H1 (cell line): ENCODE measurements at regions not wholly inside any gene's neighbourhood (a gene's known extent, or its start where the extent isn't known, plus 50 kb on each side); places are given as distances from the start of the nearest gene placed in this dataset.

Source experiments
- CTCF ChIA-PET: fragments of 300-600 bp; sonication (Branson Sonifier 250); formaldehyde crosslinking; loops from one replicate; lab custom pipeline; 2021; ENCODE audit not compliant: partially characterized antibody; lab: Charles Lee
- POLR2A ChIA-PET: fragments of 300-600 bp; sonication (Branson Sonifier 250); formaldehyde crosslinking; loops from one replicate; lab custom pipeline; 2021; ENCODE audit warnings: inconsistent platforms; ENCODE audit not compliant: partially characterized antibody; lab: Charles Lee
- DNase-seq, 2 experiments: peaks; one replicate each; pipeline versions ENCODE4 v3.0.0 to v3.0.0-alpha.2; 2010 to 2022; ENCODE audit warnings: low spot score in 2 of 2, low read depth in 1 of 2, mixed read lengths in 1 of 2
- FAIRE-seq: peaks from 2 replicates; lab custom pipeline; 2011; peaks lifted over from hg19 to GRCh38; lab: Jason Lieb, UNC
- H2AFZ ChIP-seq: 2 replicates; pipeline ENCODE4 v1.8.1; 2012; ENCODE audit warnings: low read length, inconsistent platforms
- H2AK5ac ChIP-seq: 2 replicates; pipeline ENCODE4 v1.6.1; 2013; ENCODE audit warnings: low read depth, low read length
- H2BK120ac ChIP-seq: replicated peaks from 2 replicates; pipeline ENCODE3; 2013; ENCODE audit warnings: low read depth, low read length, inconsistent platforms
- H2BK12ac ChIP-seq: 2 replicates; pipeline ENCODE4 v1.6.1; 2013; ENCODE audit warnings: low read depth, low read length
- H2BK15ac ChIP-seq: 2 replicates; pipeline ENCODE4 v1.6.1; 2013; ENCODE audit warnings: low read length
- H2BK20ac ChIP-seq: 2 replicates; pipeline ENCODE4 v1.6.1; 2013; ENCODE audit warnings: low read length
- H2BK5ac ChIP-seq: 2 replicates; pipeline ENCODE4 v1.6.1; 2013; ENCODE audit warnings: low read depth, low read length
- H3K14ac ChIP-seq: 2 replicates; pipeline ENCODE4 v1.6.1; 2013; ENCODE audit warnings: inconsistent platforms; ENCODE audit not compliant: insufficient read length
- H3K18ac ChIP-seq: 2 replicates; pipeline ENCODE4 v1.6.1; 2013; ENCODE audit warnings: low read length; ENCODE audit errors: extremely low read depth
- H3K23ac ChIP-seq: 2 replicates; pipeline ENCODE4 v1.6.1; 2013; ENCODE audit warnings: inconsistent platforms; ENCODE audit not compliant: insufficient read length
- H3K23me2 ChIP-seq: 2 replicates; pipeline ENCODE4 v1.6.1; 2013; ENCODE audit warnings: low read depth, low read length
- H3K27ac ChIP-seq: 2 replicates; pipeline ENCODE4 v1.6.1; 2011; ENCODE audit warnings: low read depth, low read length, inconsistent platforms
- H3K27me3 ChIP-seq, 4 experiments: replicated peaks in 1 of 4; 1 replicate in 1 of 4; 2 replicates in 3 of 4; pipeline versions ENCODE4 v1.6.1 to v1.8.1; 2011 to 2013; ENCODE audit warnings: low read length in 3 of 4, mild to moderate bottlenecking in 3 of 4, inconsistent platforms in 2 of 4, mixed read lengths in 2 of 4, moderate library complexity in 1 of 4; ENCODE audit not compliant: control insufficient read depth in 3 of 4, insufficient read depth in 3 of 4; ENCODE audit errors: extremely low read depth in 1 of 4
- H3K36me3 ChIP-seq, 4 experiments: 2 replicates each; pipeline versions ENCODE4 v1.6.1 to v1.8.1; 2011 to 2013; ENCODE audit warnings: mild to moderate bottlenecking in 4 of 4, low read length in 3 of 4, moderate library complexity in 2 of 4, control low read depth in 1 of 4, inconsistent platforms in 1 of 4; ENCODE audit not compliant: insufficient read depth in 4 of 4, control insufficient read depth in 2 of 4
- H3K4ac ChIP-seq: replicated peaks from 2 replicates; pipeline ENCODE3; 2013; ENCODE audit warnings: low read length, low read depth, mixed read lengths, inconsistent platforms; ENCODE audit not compliant: insufficient read length
- H3K4me1 ChIP-seq, 4 experiments: replicated peaks in 1 of 4; 1 replicate in 1 of 4; 2 replicates in 3 of 4; pipeline versions ENCODE4 v1.6.1 to v1.8.1; 2011 to 2013; ENCODE audit warnings: low read length in 3 of 4, inconsistent platforms in 2 of 4, mixed read lengths in 1 of 4; ENCODE audit not compliant: insufficient read depth in 4 of 4, control insufficient read depth in 3 of 4
- H3K4me2 ChIP-seq, 2 experiments: 2 replicates each; pipeline versions ENCODE4 v1.6.1 to v1.8.1; 2011 to 2013; ENCODE audit warnings: low read depth in 2 of 2, low read length in 2 of 2, control low read depth in 1 of 2, inconsistent platforms in 1 of 2, mild to moderate bottlenecking in 1 of 2; ENCODE audit not compliant: insufficient read depth in 1 of 2
- H3K4me3 ChIP-seq, 4 experiments: fragments of 200-600, 300-600 bp in 1 of 4; sonication (generic), shearing (Covaris generic), sonication (Bioruptor Twin) in 1 of 4; 2 replicates each; pipeline versions ENCODE4 v1.5.1 to v1.8.1; 2011 to 2016; ENCODE audit warnings: low read length in 4 of 4, low read depth in 3 of 4, control low read depth in 2 of 4, inconsistent platforms in 2 of 4, mild to moderate bottlenecking in 2 of 4, mixed read lengths in 1 of 4, moderate library complexity in 1 of 4; ENCODE audit not compliant: insufficient read depth in 2 of 4; ENCODE audit errors: extremely low read depth in 1 of 4
- H3K56ac ChIP-seq: replicated peaks from 2 replicates; pipeline ENCODE3; 2013; ENCODE audit warnings: low read depth, mild to moderate bottlenecking, mixed read lengths, low read length, inconsistent platforms; ENCODE audit not compliant: insufficient read length
- H3K79me1 ChIP-seq: 2 replicates; pipeline ENCODE4 v1.6.1; 2013; ENCODE audit warnings: low read depth, low read length, control low read depth
- H3K79me2 ChIP-seq, 2 experiments: 2 replicates each; pipeline versions ENCODE4 v1.6.1 to v1.8.1; 2012 to 2013; ENCODE audit warnings: low read length in 2 of 2, mild to moderate bottlenecking in 2 of 2, inconsistent platforms in 1 of 2; ENCODE audit not compliant: insufficient read depth in 2 of 2, control insufficient read depth in 1 of 2
- H3K9ac ChIP-seq, 4 experiments: replicated peaks in 1 of 4; 1 replicate in 1 of 4; 2 replicates in 3 of 4; pipeline versions ENCODE4 v1.6.1 to v1.8.1; 2011 to 2013; ENCODE audit warnings: low read depth in 3 of 4, low read length in 3 of 4, control low read depth in 2 of 4, mild to moderate bottlenecking in 2 of 4, moderate library complexity in 2 of 4, inconsistent platforms in 1 of 4; ENCODE audit errors: extremely low read depth in 1 of 4
- H3K9me3 ChIP-seq, 2 experiments: 2 replicates each; pipeline versions ENCODE4 v1.6.1 to v1.8.1; 2012 to 2013; ENCODE audit warnings: mild to moderate bottlenecking in 2 of 2, moderate library complexity in 2 of 2, control low read depth in 1 of 2, inconsistent platforms in 1 of 2, low read depth in 1 of 2, low read length in 1 of 2, mixed read lengths in 1 of 2; ENCODE audit not compliant: insufficient read depth in 2 of 2
- H4K20me1 ChIP-seq, 2 experiments: replicated peaks in 1 of 2; 2 replicates each; pipeline versions ENCODE3 to v1.8.1; 2011 to 2013; ENCODE audit warnings: inconsistent platforms in 2 of 2, low read length in 2 of 2, mild to moderate bottlenecking in 1 of 2; ENCODE audit not compliant: insufficient read depth in 2 of 2, control insufficient read depth in 1 of 2
- H4K5ac ChIP-seq: 2 replicates; pipeline ENCODE4 v1.6.1; 2013; ENCODE audit warnings: low read length, low read depth, mixed read lengths, inconsistent platforms; ENCODE audit not compliant: insufficient read length
- H4K8ac ChIP-seq: 2 replicates; pipeline ENCODE4 v1.8.0; 2013; ENCODE audit warnings: mild to moderate bottlenecking, moderate library complexity, low read length, inconsistent platforms; ENCODE audit not compliant: insufficient read depth; ENCODE audit errors: extremely low read depth
- H4K91ac ChIP-seq: replicated peaks from 2 replicates; pipeline ENCODE3; 2013; ENCODE audit warnings: low read length, mixed read lengths, inconsistent platforms; ENCODE audit not compliant: insufficient read length
- ATF2 ChIP-seq: IDR thresholded peaks from 2 replicates; pipeline ENCODE4 v1.6.1; 2012; ENCODE audit warnings: low read length, inconsistent platforms
- CBX8 ChIP-seq: fragments of 300-800, 300-1000 bp; sonication (generic); IDR thresholded peaks from 2 replicates; pipeline ENCODE4 v1.7.1; 2016; ENCODE audit warnings: low read depth, low read length, borderline replicate concordance
- CHD2 ChIP-seq: IDR thresholded peaks from 2 replicates; pipeline ENCODE4 v1.6.1; 2012; ENCODE audit warnings: low read length, improper control_type of control experiment
- GTF2F1 ChIP-seq: IDR thresholded peaks from 2 replicates; pipeline ENCODE4 v1.6.1; 2012; ENCODE audit warnings: low read depth, low read length, improper control_type of control experiment, borderline replicate concordance
- HDAC6 ChIP-seq: IDR thresholded peaks from one replicate; pipeline ENCODE4 v1.7.1; 2012; ENCODE audit warnings: low read depth, mild to moderate bottlenecking, inconsistent platforms, low read length, moderate library complexity
- JUND ChIP-seq: IDR thresholded peaks from 2 replicates; pipeline ENCODE4 v1.6.1; 2011; ENCODE audit warnings: mild to moderate bottlenecking, improper control_type of control experiment, low read length
- SP4 ChIP-seq: IDR thresholded peaks from 2 replicates; pipeline ENCODE4 v1.6.1; 2012; ENCODE audit warnings: low read length, inconsistent platforms
- WGBS, 2 experiments: shearing (Covaris generic) in 1 of 2; methylation state at CpG; one replicate each; pipeline versions ENCODE4 v1.1.6 to v1.1.7; 2013 to 2015; ENCODE audit warnings: low lambda C conversion rate in 2 of 2, mixed read lengths in 2 of 2, inconsistent platforms in 1 of 2, low coverage in 1 of 2, missing lambda C conversion rate in 1 of 2; ENCODE audit not compliant: insufficient replicate concordance in 2 of 2, insufficient coverage in 1 of 2, insufficient read length in 1 of 2; ENCODE audit errors: extremely low coverage in 1 of 2, missing lambda C conversion rate in 1 of 2; 5-methylcytosine and 5-hydroxymethylcytosine counted together
- TF ChIP-seq, protein P1 (sequence below), 3 experiments: IDR thresholded peaks; 1 replicate in 2 of 3; 2 replicates in 1 of 3; pipeline versions ENCODE4 v1.5.1 to v1.6.1; 2011; ENCODE audit warnings: low read length in 3 of 3, mild to moderate bottlenecking in 3 of 3, inconsistent platforms in 2 of 3, low read depth in 1 of 3, moderate library complexity in 1 of 3; ENCODE audit not compliant: insufficient read depth in 1 of 3; ENCODE audit errors: control extremely low read depth in 1 of 3

- no peak overlapping the region for H3K27ac ChIP-seq
- H4K20me1 ChIP-seq = no peaks in the 10 kb centered on the region
- no peak for DNase-seq
- H4K5ac ChIP-seq = no peak overlapping the region
- no peak overlapping the region for H3K4ac ChIP-seq
- WGBS, 2 experiments = 89% methylated on average over 4 of the region's 4 CpGs; no CpG with 5 or more reads in 1 of the 2 experiments
- no peaks in the 10 kb centered on the region for H3K9me3 ChIP-seq
- no peak overlapping the region for H2BK120ac ChIP-seq
- H2BK15ac ChIP-seq = no peak overlapping the region
- H3K14ac ChIP-seq = no peak overlapping the region
- H3K4me3 ChIP-seq = no peak overlapping the region
- no peaks in the 10 kb centered on the region for H3K79me1 ChIP-seq
- CTCF ChIA-PET = no interaction called here
- H3K4me2 ChIP-seq = no peak overlapping the region
- no peak for TF ChIP-seq CBX8
- TF ChIP-seq, protein P1, sequence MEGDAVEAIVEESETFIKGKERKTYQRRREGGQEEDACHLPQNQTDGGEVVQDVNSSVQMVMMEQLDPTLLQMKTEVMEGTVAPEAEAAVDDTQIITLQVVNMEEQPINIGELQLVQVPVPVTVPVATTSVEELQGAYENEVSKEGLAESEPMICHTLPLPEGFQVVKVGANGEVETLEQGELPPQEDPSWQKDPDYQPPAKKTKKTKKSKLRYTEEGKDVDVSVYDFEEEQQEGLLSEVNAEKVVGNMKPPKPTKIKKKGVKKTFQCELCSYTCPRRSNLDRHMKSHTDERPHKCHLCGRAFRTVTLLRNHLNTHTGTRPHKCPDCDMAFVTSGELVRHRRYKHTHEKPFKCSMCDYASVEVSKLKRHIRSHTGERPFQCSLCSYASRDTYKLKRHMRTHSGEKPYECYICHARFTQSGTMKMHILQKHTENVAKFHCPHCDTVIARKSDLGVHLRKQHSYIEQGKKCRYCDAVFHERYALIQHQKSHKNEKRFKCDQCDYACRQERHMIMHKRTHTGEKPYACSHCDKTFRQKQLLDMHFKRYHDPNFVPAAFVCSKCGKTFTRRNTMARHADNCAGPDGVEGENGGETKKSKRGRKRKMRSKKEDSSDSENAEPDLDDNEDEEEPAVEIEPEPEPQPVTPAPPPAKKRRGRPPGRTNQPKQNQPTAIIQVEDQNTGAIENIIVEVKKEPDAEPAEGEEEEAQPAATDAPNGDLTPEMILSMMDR (IDR thresholded peaks at IDR 0.05; ENCODE audit: control extremely low read depth in 1 of 3, insufficient read depth in 1 of 3, low read depth in 1 of 3, low read length in 3 of 3) = no peak
- no peak for TF ChIP-seq SP4
- TF ChIP-seq JUND = no peak
- TF ChIP-seq ATF2 = no peak
- no peak for TF ChIP-seq CHD2
- no peak for TF ChIP-seq GTF2F1
- TF ChIP-seq HDAC6 = no peak
- TF ChIP-seq, all 59 proteins: peak for 0
- H3K79me2 ChIP-seq = no peaks in the 10 kb centered on the region
- no peak for FAIRE-seq
- H3K23me2 ChIP-seq = no peaks in the 10 kb centered on the region
- H2AK5ac ChIP-seq = no peak overlapping the region
- no peak overlapping the region for H2AFZ ChIP-seq
- H2BK5ac ChIP-seq = no peak overlapping the region
- H3K18ac ChIP-seq = no peak overlapping the region
- no peak overlapping the region for H3K23ac ChIP-seq
- H3K4me1 ChIP-seq = no peaks in the 10 kb centered on the region
- H3K56ac ChIP-seq = no peak overlapping the region
- H4K91ac ChIP-seq = no peak overlapping the region
- POLR2A ChIA-PET = interaction anchor here (0.6 kb wide), 1 partner anchor 127 kb away, joined by 3 read pairs; no protein-coding TSS in a partner anchor
- no peak overlapping the region for H4K8ac ChIP-seq
- no peak overlapping the region for H2BK12ac ChIP-seq
- H3K9ac ChIP-seq = no peak overlapping the region
- H3K27me3 ChIP-seq = no peaks in the 10 kb centered on the region
- H3K36me3 ChIP-seq = no peaks in the 10 kb centered on the region
- no peak overlapping the region for H2BK20ac ChIP-seq
Measured at GRCh38 chr3:153628591-153628990, 466.6 kb downstream of the RAP2B start.
